Activated CD4-positive, CD25-positive, alpha-beta regulatory T cell treated with anti-CD3 and anti-CD28 coated beads, Interleukin-2, amount 50 U/mL, for 24 hours (primary cell): ENCODE measurements at regions not wholly inside any gene's neighbourhood (a gene's known extent, or its start where the extent isn't known, plus 50 kb on each side); places are given as distances from the start of the nearest gene placed in this dataset.
"Not testable (repeated sequence)": the region's sequence is repeated elsewhere in the genome, so short reads cannot be mapped to it uniquely, and the experiment has no call there.

Experiments
- ATAC-seq, 2 donors: fragments of 150-1000 bp; cut with Tn5 transposase; one replicate each; pipeline ENCODE4 v1.10.0; 2021; ENCODE audit warnings: mild to moderate bottlenecking in 1 of 2, moderate library complexity in 1 of 2

DNA sequence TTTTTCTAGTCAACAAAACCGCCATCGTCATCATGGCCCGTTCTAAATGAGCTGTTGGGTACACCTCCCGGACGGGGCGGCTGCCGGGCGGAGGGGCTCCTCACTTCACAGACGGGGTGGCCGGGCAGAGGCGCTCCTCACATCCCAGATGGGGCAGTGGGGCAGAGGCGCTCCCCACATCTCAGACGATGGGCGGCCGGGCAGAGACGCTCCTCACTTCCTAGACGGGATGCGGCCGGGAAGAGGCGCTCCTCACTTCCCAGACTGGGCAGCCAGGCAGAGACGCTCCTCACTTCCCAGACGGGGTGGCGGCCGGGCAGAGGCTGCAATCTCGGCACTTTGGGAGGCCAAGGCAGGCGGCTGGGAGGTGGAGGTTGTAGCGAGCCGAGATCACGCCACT lies 250.7 kb upstream of the CNTN5 start:
- ATAC-seq: not testable (repeated sequence)

- no peak for ATAC-seq
Measured at GRCh38 chr11:98771791-98772190, 249.0 kb upstream of the CNTN5 start.

DNA sequence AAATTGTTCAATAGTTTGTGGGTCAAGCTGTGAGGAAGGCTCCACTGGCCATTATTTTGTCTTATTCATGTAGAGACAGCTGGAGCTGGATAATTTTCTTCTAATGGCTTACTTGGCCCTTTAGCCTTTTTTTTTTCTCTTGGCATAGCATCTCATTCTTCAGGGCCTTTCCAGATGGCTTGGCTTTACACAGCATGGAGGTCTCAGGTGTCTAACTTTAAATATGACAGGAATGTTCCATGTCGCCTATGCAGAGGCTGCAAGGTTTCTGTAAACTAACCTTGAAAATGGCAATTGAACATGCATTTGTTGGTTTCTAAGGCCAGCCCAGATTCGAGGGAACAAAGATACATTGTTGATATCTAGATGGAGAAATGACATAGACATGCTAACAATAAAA lies 247.9 kb upstream of the CNTN5 start:
- ATAC-seq: no peak

DNA sequence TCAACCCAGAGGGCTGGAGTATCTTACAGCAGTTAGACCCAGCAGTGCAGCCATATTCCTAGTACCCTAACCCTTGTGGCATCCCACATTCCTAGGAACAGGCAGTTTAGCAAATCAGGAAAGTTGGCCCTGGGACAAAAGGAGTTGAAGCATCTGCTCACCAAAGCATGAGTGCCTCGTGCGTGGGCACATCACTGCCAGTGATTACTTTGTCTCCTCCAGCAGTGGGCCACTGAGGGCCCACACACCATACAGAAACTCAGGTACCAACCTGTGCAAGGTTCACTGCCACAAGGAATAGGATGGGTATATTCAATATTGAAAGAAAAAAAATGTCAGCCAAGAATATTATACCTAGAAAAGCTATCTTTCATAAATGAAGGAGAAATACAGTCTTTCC lies 227.5 kb upstream of the CNTN5 start:
- no peak for ATAC-seq

DNA sequence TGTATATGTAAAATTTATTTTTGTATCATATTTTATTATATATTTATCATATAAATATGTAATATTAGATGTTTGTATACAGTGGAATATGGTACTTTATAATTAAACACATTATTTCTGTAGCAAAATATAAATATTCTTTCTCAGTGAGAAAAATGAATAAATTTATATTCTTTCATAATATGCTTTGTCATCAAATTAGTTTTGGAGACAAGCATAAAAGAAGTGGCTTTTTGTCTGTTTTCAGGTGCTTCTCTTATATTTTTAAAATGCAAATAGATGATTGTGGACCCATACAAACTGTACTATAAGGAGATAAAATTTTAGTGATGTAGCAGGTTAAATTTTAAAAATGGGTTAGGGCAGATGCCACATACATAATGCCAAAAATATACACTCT lies 222.4 kb upstream of the CNTN5 start:
- no peak for ATAC-seq

GRCh38 chr11:98800696-98801095 lies 220.1 kb upstream of the CNTN5 start:
- no peak for ATAC-seq

DNA sequence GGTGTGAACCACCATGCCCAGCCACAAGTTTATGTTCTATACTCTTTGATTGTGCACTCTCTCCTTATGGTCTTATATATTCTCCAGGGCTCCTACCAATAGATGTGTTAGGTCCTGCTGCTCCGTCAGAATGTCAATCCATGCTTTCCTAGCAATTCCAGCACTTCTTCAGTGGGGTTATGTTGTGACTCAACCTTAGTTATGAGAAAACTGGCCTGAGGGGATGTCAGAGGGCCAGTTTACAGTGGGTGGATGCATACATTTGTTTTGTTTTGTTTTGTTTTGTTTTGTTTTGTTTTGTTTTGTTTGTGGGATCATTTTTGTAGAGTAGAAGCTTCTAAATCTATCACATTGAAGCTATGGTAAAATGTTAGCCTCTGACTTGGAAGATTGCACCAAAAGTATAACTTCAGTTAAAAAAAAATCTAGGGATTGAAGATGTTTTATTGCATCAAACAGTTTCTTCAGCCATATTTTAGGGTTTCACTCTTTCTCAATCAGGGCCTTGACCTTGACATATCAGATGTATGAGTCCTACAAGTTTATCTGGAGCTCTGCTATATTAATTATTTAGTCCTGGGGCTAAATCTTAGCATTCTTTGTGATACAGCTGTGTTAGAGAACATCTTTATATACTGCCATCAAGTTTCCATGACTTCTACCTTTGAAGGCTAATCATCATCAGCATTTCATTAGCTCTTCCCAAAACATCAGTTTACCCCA lies 191.6 kb upstream of the CNTN5 start:
- ATAC-seq: no peak

DNA sequence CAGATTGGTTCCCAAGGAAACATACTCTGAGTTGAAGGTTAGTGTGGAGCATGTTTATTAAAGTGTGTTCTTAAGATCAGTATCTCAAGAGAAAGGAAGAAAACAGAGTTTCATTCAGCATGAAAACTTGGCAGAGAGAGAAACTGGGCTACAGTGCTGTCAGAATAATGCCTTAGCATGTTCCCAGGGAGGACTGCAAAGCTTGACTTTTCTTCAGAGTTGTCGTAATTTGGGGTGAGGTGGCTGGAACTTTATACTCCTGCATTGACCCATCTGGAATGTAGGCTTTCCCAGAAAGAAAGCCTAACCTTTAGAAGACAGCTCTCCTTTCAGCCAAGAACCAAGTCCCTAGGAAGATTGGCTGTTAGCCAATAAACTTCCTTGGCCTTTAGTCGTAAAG lies 190.8 kb upstream of the CNTN5 start:
- ATAC-seq: no peak

- ATAC-seq: no peak
Measured at GRCh38 chr11:98834776-98835175, 186.0 kb upstream of the CNTN5 start.

DNA sequence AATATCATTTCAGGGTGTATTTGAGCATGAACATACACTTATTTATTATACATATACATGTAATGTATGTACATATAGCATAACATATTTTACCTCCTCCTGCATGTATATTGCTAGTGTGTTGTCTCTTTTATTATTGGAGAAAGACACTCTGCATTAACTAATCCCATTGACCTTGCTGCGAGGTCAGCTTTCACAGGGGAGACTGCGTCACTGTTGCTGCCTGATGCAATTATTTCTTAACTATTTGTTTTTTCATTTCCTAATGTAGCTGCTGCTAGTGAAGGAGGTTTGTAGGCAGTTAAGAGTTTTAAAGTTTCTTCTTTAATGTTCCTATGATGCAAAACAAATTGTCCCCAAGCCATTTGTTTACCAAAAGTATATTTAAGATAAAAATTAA lies 185.4 kb upstream of the CNTN5 start:
- no peak for ATAC-seq

- no peak for ATAC-seq
Measured at GRCh38 chr11:98836156-98836555, 184.6 kb upstream of the CNTN5 start.

- ATAC-seq: no peak
Measured at GRCh38 chr11:98842187-98842586, 178.6 kb upstream of the CNTN5 start.

GRCh38 chr11:98862169-98862568 lies 158.6 kb upstream of the CNTN5 start:
- ATAC-seq: no peak

GRCh38 chr11:98871690-98872089 lies 149.1 kb upstream of the CNTN5 start:
- ATAC-seq: no peak

- ATAC-seq: no peak
Measured at GRCh38 chr11:98874050-98874449, 146.7 kb upstream of the CNTN5 start.

DNA sequence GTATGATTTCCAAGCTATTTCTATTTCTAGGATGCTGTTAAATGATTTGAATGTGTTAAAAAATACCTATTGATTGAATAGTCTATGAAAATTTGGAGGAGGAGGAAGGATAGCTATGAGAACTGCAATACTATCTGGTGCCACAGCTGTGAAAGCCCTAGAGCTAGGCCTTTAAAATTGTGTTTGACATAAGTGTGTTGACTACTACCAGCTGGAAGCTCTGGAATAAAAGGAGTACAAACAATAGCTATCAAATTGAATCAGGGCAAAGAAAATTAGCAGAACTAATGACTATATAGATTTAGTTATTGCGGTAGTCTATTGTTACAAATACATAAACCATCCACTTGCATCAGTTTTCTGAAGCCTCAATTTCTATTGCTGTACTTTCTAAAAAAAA lies 124.8 kb upstream of the CNTN5 start:
- ATAC-seq: no peak

DNA sequence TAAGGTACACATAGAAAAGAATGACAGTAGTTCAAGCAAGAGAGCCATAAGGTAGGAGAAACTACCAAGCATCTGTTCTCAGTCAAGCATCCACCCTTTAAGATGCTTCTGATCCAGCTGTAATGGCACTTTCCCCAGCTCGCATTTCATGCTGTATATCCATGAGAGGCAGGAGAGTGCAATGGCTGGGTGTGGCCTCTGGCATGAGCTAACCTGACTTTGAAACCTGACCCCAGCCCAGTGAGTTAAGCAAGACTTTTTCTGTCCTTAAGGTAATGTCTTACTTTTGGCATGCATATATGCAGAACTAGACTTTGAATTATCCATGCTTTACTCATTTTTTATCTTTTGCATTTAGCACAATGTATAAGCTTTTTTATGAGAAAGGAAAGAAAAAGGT lies 79.8 kb upstream of the CNTN5 start:
- ATAC-seq: no peak

GRCh38 chr11:98944461-98944860 lies 76.3 kb upstream of the CNTN5 start:
- ATAC-seq: no peak

GRCh38 chr11:98952107-98952506 lies 68.6 kb upstream of the CNTN5 start:
- no peak for ATAC-seq

DNA sequence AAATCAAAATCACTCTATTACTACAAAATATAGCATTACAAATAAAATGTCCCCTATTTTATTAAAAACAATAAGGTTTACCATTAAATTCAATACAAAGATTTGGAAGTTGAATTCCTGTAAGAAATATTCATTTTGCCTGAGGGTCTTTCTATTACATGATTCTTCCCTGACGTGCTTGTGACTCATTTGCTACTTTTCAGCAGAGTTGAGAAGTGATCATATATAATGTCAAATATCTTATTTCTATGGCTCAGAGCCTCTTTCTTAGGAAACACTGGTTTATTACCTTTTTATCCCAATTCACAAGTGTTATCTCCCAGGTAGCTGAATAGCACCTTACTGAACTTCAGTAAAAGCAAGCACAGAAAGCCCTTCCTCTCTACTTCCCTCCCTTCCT lies 65.2 kb upstream of the CNTN5 start:
- ATAC-seq: no peak

- ATAC-seq: no peak
Measured at GRCh38 chr11:98964146-98964545, 56.6 kb upstream of the CNTN5 start.

- ATAC-seq: no peak
Measured at GRCh38 chr11:98965358-98965757, 55.4 kb upstream of the CNTN5 start.

DNA sequence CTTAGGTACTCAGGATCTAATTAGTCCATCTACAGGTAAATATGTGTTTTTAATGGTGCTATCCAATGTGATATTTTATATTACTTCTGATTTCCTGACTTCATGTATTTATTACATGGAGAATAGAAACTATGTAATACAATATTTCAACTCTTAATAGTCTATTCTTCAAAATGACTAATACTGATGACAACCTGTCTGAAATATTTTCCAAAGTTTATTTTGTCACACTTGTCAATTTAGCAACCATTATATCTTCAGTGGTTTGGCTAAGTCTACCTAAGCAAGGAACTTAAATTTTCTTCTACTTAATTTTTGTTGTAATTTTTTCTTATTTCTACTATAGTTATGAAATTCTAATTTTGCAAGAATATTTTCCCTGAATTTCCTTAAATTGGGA lies 55.0 kb upstream of the CNTN5 start:
- ATAC-seq: no peak

DNA sequence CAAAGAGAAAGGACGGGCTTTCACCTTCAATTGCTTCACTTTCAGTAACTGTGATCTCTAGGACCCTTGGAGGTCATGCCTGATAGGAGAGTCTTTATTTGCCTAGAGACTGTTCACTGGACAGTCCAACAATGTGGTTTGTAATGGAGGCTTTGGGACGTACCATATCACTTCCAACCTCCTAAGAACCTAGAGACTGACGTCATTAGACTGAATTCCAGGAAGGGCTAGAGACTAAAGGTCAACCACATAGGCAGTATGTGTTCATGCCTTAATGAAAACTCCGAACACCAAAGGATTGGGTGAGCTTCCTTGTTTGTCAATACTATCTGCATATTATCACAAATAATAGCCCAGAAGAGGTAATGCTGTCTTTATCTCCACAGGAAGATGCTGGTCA lies 53.7 kb upstream of the CNTN5 start:
- ATAC-seq: no peak
